A673 (cell line): ENCODE measurements at regions not wholly inside any gene's neighbourhood (a gene's known extent, or its start where the extent isn't known, plus 50 kb on each side); places are given as distances from the start of the nearest gene placed in this dataset.

Source experiments
- BruUV-seq: library from RNA; stranded (reverse); fragments of 400-500 nt; replicated peaks from 2 replicates; lab custom pipeline; 2021; lab: Mats Ljungman, UMichigan
- CTCF ChIA-PET: fragments of 300-600 bp; sonication (Branson Sonifier 250); formaldehyde crosslinking; loops from one replicate; lab custom pipeline; 2022; ENCODE audit warnings: antibody characterized with exemption; lab: Charles Lee
- POLR2A ChIA-PET: fragments of 300-600 bp; sonication (Branson Sonifier 250); formaldehyde crosslinking; loops from one replicate; lab custom pipeline; 2022; ENCODE audit warnings: antibody characterized with exemption; ENCODE audit not compliant: low non-redundant PET; lab: Charles Lee
- DNase-seq: peaks from one replicate; pipeline ENCODE4 v3.0.0-alpha.2; 2015; ENCODE audit warnings: low spot score
- H3K27ac ChIP-seq: fragments of 200-600 bp; sonication (generic); 2 replicates; pipeline ENCODE4 v1.5.1; 2016; ENCODE audit warnings: mixed run types, low read depth, mild to moderate bottlenecking, mixed read lengths, antibody characterized with exemption, low read length; ENCODE audit not compliant: poor library complexity, severe bottlenecking
- H3K27me3 ChIP-seq: fragments of 200-600 bp; sonication (generic); replicated peaks from 2 replicates; pipeline ENCODE4 v1.6.1; 2017; ENCODE audit warnings: mixed run types, low read depth, mild to moderate bottlenecking, mixed read lengths, antibody characterized with exemption, low read length; ENCODE audit not compliant: insufficient read depth, poor library complexity
- H3K36me3 ChIP-seq: fragments of 200-600 bp; sonication (generic); 2 replicates; pipeline ENCODE4 v1.6.1; 2016; ENCODE audit warnings: mixed run types, mild to moderate bottlenecking, mixed read lengths, antibody characterized with exemption, low read length; ENCODE audit not compliant: insufficient read depth, poor library complexity, severe bottlenecking
- H3K4me1 ChIP-seq: fragments of 200-600 bp; sonication (generic); 2 replicates; pipeline ENCODE4 v1.6.1; 2017; ENCODE audit warnings: mixed run types, mild to moderate bottlenecking, mixed read lengths, antibody characterized with exemption, low read length; ENCODE audit not compliant: insufficient read depth, poor library complexity, severe bottlenecking
- H3K4me3 ChIP-seq: fragments of 200-600 bp; sonication (generic); 2 replicates; pipeline ENCODE4 v1.5.1; 2016; ENCODE audit warnings: low read depth, mixed run types, mild to moderate bottlenecking, mixed read lengths, low read length; ENCODE audit not compliant: poor library complexity, severe bottlenecking
- H3K9me3 ChIP-seq: fragments of 200-600 bp; sonication (generic); 2 replicates; pipeline ENCODE4 v1.6.1; 2016; ENCODE audit warnings: mixed run types, low read depth, mild to moderate bottlenecking, mixed read lengths, antibody characterized with exemption, low read length; ENCODE audit not compliant: poor library complexity, severe bottlenecking
- EZH2 ChIP-seq: fragments of 200-600 bp; sonication (generic); IDR thresholded peaks from 2 replicates; pipeline ENCODE4 v1.6.1; 2017; ENCODE audit warnings: borderline replicate concordance, low read depth, mild to moderate bottlenecking, mixed read lengths, antibody characterized with exemption, low read length; ENCODE audit not compliant: poor library complexity, severe bottlenecking
- intact Hi-C: fragments of 100-400 bp; cut with micrococcal nuclease; formaldehyde crosslinking; loops from one replicate; pipeline ENCODE4 v1.10.0; 2022; ENCODE audit not compliant: unreplicated experiment
- TF ChIP-seq, protein P1 (sequence below): fragments of 300-800, 200-600 bp; sonication (generic); conservative IDR thresholded peaks from 2 replicates; pipeline ENCODE4 v1.5.1; 2017; ENCODE audit warnings: low read depth, mild to moderate bottlenecking, antibody characterized with exemption, low read length, moderate library complexity, mixed read lengths

DNA sequence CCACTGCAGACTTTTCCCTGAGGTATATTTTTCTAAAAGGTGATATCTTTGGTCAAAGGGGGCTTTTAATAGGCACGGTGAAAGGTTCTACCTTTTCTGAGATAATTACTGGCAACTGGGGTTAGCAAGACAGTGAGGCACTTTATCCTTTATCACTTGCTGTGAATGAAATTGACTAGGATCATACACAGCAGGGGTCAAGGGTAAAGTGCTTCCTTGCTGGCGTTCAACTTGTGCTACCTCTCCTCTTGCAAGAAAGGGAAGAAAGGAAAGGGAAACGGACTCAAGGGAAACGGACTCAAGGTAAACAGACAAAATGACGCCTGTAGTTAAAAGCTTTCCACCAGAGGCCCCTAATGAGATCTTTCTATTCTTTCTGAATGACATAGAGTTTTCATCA is 78.6 kb upstream of the RAPGEF2 start:
- H3K27ac ChIP-seq: no peak overlapping the region
- intact Hi-C loops: loop anchor here (5.0 kb wide), 1 partner anchor 153 kb away; no protein-coding TSS in a partner anchor

DNA sequence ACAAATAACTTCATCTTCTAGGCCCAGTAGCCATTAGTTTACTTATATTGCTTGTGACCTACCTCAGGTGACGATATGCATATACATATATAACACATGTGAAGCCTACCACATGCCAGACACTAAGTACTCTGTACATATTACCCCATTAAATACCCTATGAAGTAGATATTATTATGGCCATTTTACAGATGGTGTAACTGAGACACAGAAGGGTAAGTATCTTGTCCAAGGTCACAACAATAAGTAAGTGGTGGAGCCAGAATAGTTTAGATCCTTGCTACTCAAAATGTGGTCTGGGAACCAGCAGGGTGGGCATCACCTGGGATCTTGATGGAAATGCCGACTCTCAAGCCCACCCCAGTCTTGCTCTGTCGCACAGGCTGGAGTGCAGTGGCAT is 78.1 kb upstream of the RAPGEF2 start:
- no peak overlapping the region for H3K4me3 ChIP-seq
- ChIA-PET POLR2A (no interaction called here), CTCF (no interaction called here)
- no TSS peak for BruUV-seq
- H3K4me1 ChIP-seq: peaks cover 28% of the 10 kb centered on the region
- TF ChIP-seq EZH2: no peak
- TF ChIP-seq, protein P1, sequence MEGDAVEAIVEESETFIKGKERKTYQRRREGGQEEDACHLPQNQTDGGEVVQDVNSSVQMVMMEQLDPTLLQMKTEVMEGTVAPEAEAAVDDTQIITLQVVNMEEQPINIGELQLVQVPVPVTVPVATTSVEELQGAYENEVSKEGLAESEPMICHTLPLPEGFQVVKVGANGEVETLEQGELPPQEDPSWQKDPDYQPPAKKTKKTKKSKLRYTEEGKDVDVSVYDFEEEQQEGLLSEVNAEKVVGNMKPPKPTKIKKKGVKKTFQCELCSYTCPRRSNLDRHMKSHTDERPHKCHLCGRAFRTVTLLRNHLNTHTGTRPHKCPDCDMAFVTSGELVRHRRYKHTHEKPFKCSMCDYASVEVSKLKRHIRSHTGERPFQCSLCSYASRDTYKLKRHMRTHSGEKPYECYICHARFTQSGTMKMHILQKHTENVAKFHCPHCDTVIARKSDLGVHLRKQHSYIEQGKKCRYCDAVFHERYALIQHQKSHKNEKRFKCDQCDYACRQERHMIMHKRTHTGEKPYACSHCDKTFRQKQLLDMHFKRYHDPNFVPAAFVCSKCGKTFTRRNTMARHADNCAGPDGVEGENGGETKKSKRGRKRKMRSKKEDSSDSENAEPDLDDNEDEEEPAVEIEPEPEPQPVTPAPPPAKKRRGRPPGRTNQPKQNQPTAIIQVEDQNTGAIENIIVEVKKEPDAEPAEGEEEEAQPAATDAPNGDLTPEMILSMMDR: no peak
- intact Hi-C loops: loop anchor here (5.0 kb wide), 1 partner anchor 152 kb away; no protein-coding TSS in a partner anchor
- no peak for DNase-seq
- H3K27me3 ChIP-seq: no peaks in the 10 kb centered on the region
- H3K9me3 ChIP-seq: no peaks in the 10 kb centered on the region
- H3K36me3 ChIP-seq: no peaks in the 10 kb centered on the region
- no peak overlapping the region for H3K27ac ChIP-seq

More for the DNA sequence above, 78.6 kb upstream of the RAPGEF2 start:
- Histone ChIP-seq H3K4me3 (no peak overlapping the region), H3K27me3 (no peaks in the 10 kb centered on the region), H3K36me3 (no peaks in the 10 kb centered on the region), H3K9me3 (no peaks in the 10 kb centered on the region), H3K4me1 (peaks cover 28% of the 10 kb centered on the region)
- no peak for TF ChIP-seq EZH2
- TF ChIP-seq, protein P1: no peak
- POLR2A ChIA-PET: no interaction called here
- DNase-seq: peak; percentile 47
- BruUV-seq: no TSS peak
- CTCF ChIA-PET: no interaction called here

DNA sequence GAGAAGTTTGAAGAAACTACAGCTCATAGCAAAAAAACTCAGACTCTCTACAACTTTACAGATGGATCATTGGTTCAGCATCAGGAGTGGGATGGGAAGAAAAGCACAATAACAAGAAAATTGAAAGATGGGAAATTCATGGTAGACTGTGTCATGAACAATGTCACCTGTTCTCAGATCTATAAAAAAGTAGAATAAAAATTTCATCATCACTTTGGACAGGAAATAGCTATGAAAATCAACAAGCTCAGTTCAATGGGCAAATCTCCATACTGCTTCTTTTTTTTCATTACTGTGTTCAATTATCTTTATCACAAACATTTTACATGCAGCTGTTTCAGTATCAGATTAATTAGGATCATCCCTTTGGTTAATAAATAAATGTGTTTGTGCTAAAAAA is 76.5 kb upstream of the RAPGEF2 start:
- intact Hi-C loops: no loop called here
- BruUV-seq: no TSS peak
- no peak overlapping the region for H3K4me3 ChIP-seq

More for the DNA sequence above, 76.5 kb upstream of the RAPGEF2 start:
- DNase-seq: no peak
- no peaks in the 10 kb centered on the region for H3K9me3 ChIP-seq
- ChIA-PET POLR2A (no interaction called here), CTCF (no interaction called here)
- no peaks in the 10 kb centered on the region for H3K36me3 ChIP-seq
- H3K27me3 ChIP-seq: no peaks in the 10 kb centered on the region
- peaks cover 24% of the 10 kb centered on the region for H3K4me1 ChIP-seq
- no peak for TF ChIP-seq EZH2
- TF ChIP-seq, protein P1: no peak
- no peak overlapping the region for H3K27ac ChIP-seq
